ENCODE measurements at regions not wholly inside any gene's neighbourhood (a gene's known extent, or its start where the extent isn't known, plus 50 kb on each side); places are given as distances from the start of the nearest gene placed in this dataset.

DNA sequence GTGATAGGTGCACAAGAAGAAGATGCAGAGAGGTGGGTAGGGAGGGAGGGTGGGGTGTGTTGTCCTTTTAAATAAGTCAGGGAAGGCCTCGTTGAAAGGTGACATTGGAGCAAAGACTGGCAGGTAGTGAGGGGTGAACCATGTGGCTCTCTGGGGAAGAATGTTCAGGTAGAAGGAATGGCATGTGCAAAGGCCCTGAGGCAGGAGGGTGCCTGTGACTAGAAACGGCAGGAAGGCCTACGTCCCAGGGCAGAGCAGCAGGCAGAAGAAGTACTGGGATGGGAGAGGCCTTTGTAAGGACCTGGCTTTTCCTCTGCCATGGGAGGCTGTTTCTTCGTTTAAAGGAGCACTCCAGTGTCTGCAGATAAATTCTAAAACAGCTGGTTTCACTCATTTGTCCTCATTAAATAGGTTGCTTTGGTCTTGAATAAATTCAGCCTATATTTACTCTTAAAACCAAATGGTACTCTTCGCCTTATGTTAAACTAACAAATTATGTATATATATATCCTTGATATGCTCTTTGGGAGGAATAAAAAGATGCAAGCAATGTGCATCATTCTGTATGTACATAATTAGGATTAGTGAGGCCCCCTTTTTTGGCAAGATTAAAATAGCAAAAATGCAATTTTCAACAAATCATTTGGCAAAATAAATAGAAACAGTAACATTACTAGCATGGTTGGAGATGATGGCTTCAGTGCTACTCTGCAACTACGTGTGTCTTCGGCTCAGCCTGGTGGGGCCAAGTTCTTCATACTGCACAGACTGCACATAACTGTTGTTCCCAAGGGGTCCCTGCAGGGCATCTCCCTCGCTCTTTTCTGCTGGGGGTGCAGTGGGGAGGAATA lies 151.4 kb downstream of the KLF13 start:
- TF ChIP-seq CTCF (IDR thresholded peaks at IDR 0.05; ENCODE audit: unreplicated experiment), result no peak
- H3K27ac Mint-ChIP-seq (ENCODE audit: unreplicated experiment), result no peak overlapping the region
- no peaks in the 10 kb centered on the region for H3K9me3 Mint-ChIP-seq (ENCODE audit: low read depth, unreplicated experiment)
- CTCF ChIA-PET, result interaction anchor here (1.2 kb wide), 1 partner anchor 20 kb away, joined by 3 read pairs; no protein-coding TSS in a partner anchor
- peaks cover 10% of the 10 kb centered on the region for H3K27me3 Mint-ChIP-seq (ENCODE audit: unreplicated experiment)
- no peaks in the 10 kb centered on the region for H3K36me3 Mint-ChIP-seq (ENCODE audit: insufficient read depth, unreplicated experiment)
- intact Hi-C loops (cut with micrococcal nuclease; ENCODE audit: unreplicated experiment), result no loop called here
- no peak overlapping the region for H3K4me3 Mint-ChIP-seq (ENCODE audit: low read depth, unreplicated experiment)
- no TSS peak for BruUV-seq (replicated peaks)
- DNase-seq, result no peak
- H3K4me1 Mint-ChIP-seq (ENCODE audit: low read depth, unreplicated experiment), result no peaks in the 10 kb centered on the region

DNA sequence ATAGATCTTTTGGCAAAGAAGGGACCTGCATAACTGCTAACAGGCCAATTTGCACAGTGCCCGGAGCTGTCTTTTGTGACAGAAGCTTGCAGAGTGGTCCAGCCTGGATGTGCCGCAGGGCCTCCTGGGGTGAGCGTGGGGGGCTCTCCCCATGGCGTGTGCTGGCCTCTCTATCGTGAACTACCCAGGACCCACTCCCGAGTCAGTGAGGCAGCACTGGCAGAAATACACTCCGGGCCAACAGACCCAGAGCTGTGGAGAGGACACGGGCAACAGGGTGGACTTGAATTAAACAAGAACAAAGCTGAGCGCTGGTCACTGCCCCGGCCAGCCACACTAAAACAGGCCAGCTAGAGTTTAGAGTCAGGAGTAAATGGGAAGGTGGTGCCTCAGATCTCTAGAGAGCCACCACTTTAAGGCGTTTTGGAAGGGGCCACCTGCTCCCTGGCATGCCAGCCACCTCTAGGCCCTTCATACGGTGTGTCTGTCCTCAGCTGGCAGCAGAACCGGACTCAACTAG lies 152.1 kb downstream of the KLF13 start:
- intact Hi-C loops (cut with micrococcal nuclease; ENCODE audit: unreplicated experiment), result no loop called here
- no peak for TF ChIP-seq CTCF (IDR thresholded peaks at IDR 0.05; ENCODE audit: unreplicated experiment)
- H3K36me3 Mint-ChIP-seq (ENCODE audit: insufficient read depth, unreplicated experiment), result no peaks in the 10 kb centered on the region
- peaks cover 3% of the 10 kb centered on the region for H3K27me3 Mint-ChIP-seq (ENCODE audit: unreplicated experiment)
- CTCF ChIA-PET, result no interaction called here
- no peak for DNase-seq
- no peak overlapping the region for H3K27ac Mint-ChIP-seq (ENCODE audit: unreplicated experiment)
- H3K4me1 Mint-ChIP-seq (ENCODE audit: low read depth, unreplicated experiment), result no peaks in the 10 kb centered on the region
- BruUV-seq (replicated peaks), result no TSS peak
- H3K4me3 Mint-ChIP-seq (ENCODE audit: low read depth, unreplicated experiment), result no peak overlapping the region
- H3K9me3 Mint-ChIP-seq (ENCODE audit: low read depth, unreplicated experiment), result no peaks in the 10 kb centered on the region

DNA sequence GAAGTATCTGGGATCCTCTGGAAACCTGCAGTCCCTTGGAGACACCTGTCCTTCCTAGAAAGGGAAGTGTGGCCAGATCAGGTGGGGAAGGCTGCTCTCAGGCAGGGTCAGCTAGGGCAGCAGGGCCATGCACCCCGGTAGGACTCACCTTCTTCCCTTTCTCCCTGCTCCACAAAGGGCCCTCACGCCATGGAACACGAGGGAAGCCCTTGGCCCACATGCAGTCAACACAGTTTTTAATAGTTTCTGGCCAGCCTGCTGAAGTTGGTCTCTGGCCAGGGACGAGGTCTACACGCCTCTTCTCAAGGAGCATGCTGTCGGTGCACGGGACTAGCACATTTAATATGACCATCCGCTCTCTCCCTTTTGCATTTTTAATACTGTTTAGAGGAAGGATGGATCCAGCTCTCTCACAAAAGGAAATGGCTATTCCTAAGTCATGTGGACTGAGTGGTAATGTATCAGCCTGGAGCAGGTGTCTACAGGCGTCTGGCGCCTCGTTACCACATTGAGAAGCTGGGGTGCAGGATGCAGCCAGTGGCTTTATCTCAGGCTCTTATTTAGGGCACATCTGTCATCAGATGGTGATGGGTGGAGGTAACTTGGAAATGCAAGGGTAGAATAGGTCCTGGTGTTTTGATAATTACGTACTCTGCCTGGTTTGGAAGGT lies 153.9 kb downstream of the KLF13 start:
- no peaks in the 10 kb centered on the region for H3K36me3 Mint-ChIP-seq (ENCODE audit: insufficient read depth, unreplicated experiment)
- CTCF ChIA-PET, result no interaction called here
- TF ChIP-seq CTCF (IDR thresholded peaks at IDR 0.05; ENCODE audit: unreplicated experiment), result no peak
- H3K4me1 Mint-ChIP-seq (ENCODE audit: low read depth, unreplicated experiment), result no peaks in the 10 kb centered on the region
- intact Hi-C loops (cut with micrococcal nuclease; ENCODE audit: unreplicated experiment), result no loop called here
- H3K27ac Mint-ChIP-seq (ENCODE audit: unreplicated experiment), result no peak overlapping the region
- no peak for DNase-seq
- no peaks in the 10 kb centered on the region for H3K9me3 Mint-ChIP-seq (ENCODE audit: low read depth, unreplicated experiment)
- BruUV-seq (replicated peaks), result no TSS peak
- H3K27me3 Mint-ChIP-seq (ENCODE audit: unreplicated experiment), result no peaks in the 10 kb centered on the region
- no peak overlapping the region for H3K4me3 Mint-ChIP-seq (ENCODE audit: low read depth, unreplicated experiment)

- Mint-ChIP-seq H3K4me3 (ENCODE audit: low read depth, unreplicated experiment) (no peak overlapping the region), H3K27me3 (ENCODE audit: unreplicated experiment) (no peaks in the 10 kb centered on the region), H3K36me3 (ENCODE audit: insufficient read depth, unreplicated experiment) (no peaks in the 10 kb centered on the region), H3K27ac (ENCODE audit: unreplicated experiment) (no peak overlapping the region), H3K9me3 (ENCODE audit: low read depth, unreplicated experiment) (no peaks in the 10 kb centered on the region), H3K4me1 (ENCODE audit: low read depth, unreplicated experiment) (no peaks in the 10 kb centered on the region)
- no TSS peak for BruUV-seq (replicated peaks)
- no peak for DNase-seq
- intact Hi-C loops (cut with micrococcal nuclease; ENCODE audit: unreplicated experiment), result no loop called here
- CTCF ChIA-PET, result no interaction called here
- no peak for TF ChIP-seq CTCF (IDR thresholded peaks at IDR 0.05; ENCODE audit: unreplicated experiment)
Observed at GRCh38 chr15:31481142-31481541, 154.5 kb downstream of the KLF13 start.

All from Calu3 (cell line).